Mucosa of descending colon (tissue), 3 donors: ENCODE measurements at regions not wholly inside any gene's neighbourhood (a gene's known extent, or its start where the extent isn't known, plus 50 kb on each side); places are given as distances from the start of the nearest gene placed in this dataset.

Source experiments
- ATAC-seq: fragments of 200-7000 bp; cut with Tn5 transposase; one replicate; pipeline ENCODE4 v1.9.1; 2020; ENCODE audit warnings: mild to moderate bottlenecking, moderate library complexity
- DNase-seq, 3 donors: peaks; one replicate each; pipeline ENCODE4 v3.0.0-alpha.2; 2020
- H3K36me3 ChIP-seq: fragments of 200-600 bp; one replicate; pipeline ENCODE4 v1.8.0; 2021; ENCODE audit warnings: low read depth, mild to moderate bottlenecking
- H3K4me1 ChIP-seq: fragments of 200-600 bp; one replicate; pipeline ENCODE4 v1.8.0; 2021; ENCODE audit warnings: low read depth, mild to moderate bottlenecking
- H3K4me3 ChIP-seq: fragments of 200-600 bp; one replicate; pipeline ENCODE4 v1.8.0; 2021; ENCODE audit warnings: mild to moderate bottlenecking
- H3K9me3 ChIP-seq: fragments of 200-600 bp; one replicate; pipeline ENCODE4 v1.8.0; 2021; ENCODE audit warnings: mild to moderate bottlenecking
- CTCF ChIP-seq: fragments of 200-600 bp; IDR thresholded peaks from one replicate; pipeline ENCODE4 v1.8.0; 2022; ENCODE audit warnings: antibody characterized with exemption, mild to moderate bottlenecking
- intact Hi-C, 2 donors: fragments of 100-400 bp; cut with DNase I in 1 of 2; cut with micrococcal nuclease in 1 of 2; formaldehyde crosslinking; loops; one replicate each; pipeline versions ENCODE4 v1.11.0 to v1.11.1; 2022; cut with DNase I, micrococcal nuclease
- donor health status: DM: no; HTN: no; CAD: no; lungs with moderate emphysema.
- donor health status: DM: no; HTN: no; CAD: no.
- donor health status: DM: no; HTN: yes; CAD: no.

- DNase-seq: no peak
- H3K9me3 ChIP-seq: no peaks in the 10 kb centered on the region
- no peak for ATAC-seq
- intact Hi-C loops: no loop called here
- no peak for TF ChIP-seq CTCF
- no peak overlapping the region for H3K4me3 ChIP-seq
- no peaks in the 10 kb centered on the region for H3K4me1 ChIP-seq
- no peaks in the 10 kb centered on the region for H3K36me3 ChIP-seq
Measured at GRCh38 chrX:118250445-118250844, 95.5 kb upstream of the WDR44 start.

GRCh38 chrX:118251271-118251670, 94.6 kb upstream of the WDR44 start:
- TF ChIP-seq CTCF: no peak
- intact Hi-C loops: no loop called here
- no peaks in the 10 kb centered on the region for H3K36me3 ChIP-seq
- H3K4me1 ChIP-seq: no peaks in the 10 kb centered on the region
- H3K9me3 ChIP-seq: no peaks in the 10 kb centered on the region
- ATAC-seq: no peak
- H3K4me3 ChIP-seq: no peak overlapping the region
- DNase-seq: no peak

- TF ChIP-seq CTCF: no peak
- no peaks in the 10 kb centered on the region for H3K9me3 ChIP-seq
- H3K4me3 ChIP-seq: no peak overlapping the region
- intact Hi-C loops: no loop called here
- no peaks in the 10 kb centered on the region for H3K36me3 ChIP-seq
- H3K4me1 ChIP-seq: no peaks in the 10 kb centered on the region
- no peak for DNase-seq
- no peak for ATAC-seq
Measured at GRCh38 chrX:118252967-118253366, 92.9 kb upstream of the WDR44 start.

- Histone ChIP-seq H3K36me3 (no peaks in the 10 kb centered on the region), H3K4me3 (no peak overlapping the region), H3K4me1 (no peaks in the 10 kb centered on the region), H3K9me3 (no peaks in the 10 kb centered on the region)
- ATAC-seq: peak; percentile 46
- peak in 1 of 3 donors; percentile 76 for DNase-seq
- intact Hi-C loops: no loop called here
- no peak for TF ChIP-seq CTCF
Measured at GRCh38 chrX:118254611-118255010, 91.3 kb upstream of the WDR44 start.

- ATAC-seq: no peak
- H3K4me3 ChIP-seq: no peak overlapping the region
- TF ChIP-seq CTCF: no peak
- DNase-seq: no peak
- no peaks in the 10 kb centered on the region for H3K9me3 ChIP-seq
- no peaks in the 10 kb centered on the region for H3K4me1 ChIP-seq
- intact Hi-C loops: no loop called here
- no peaks in the 10 kb centered on the region for H3K36me3 ChIP-seq
Measured at GRCh38 chrX:118255921-118256320, 90.0 kb upstream of the WDR44 start.

- Histone ChIP-seq H3K9me3 (no peaks in the 10 kb centered on the region), H3K36me3 (no peaks in the 10 kb centered on the region), H3K4me3 (no peak overlapping the region), H3K4me1 (no peaks in the 10 kb centered on the region)
- DNase-seq (no peak), ATAC-seq (no peak)
- intact Hi-C loops: no loop called here
- no peak for TF ChIP-seq CTCF
Measured at GRCh38 chrX:118257781-118258180, 88.1 kb upstream of the WDR44 start.
